ENCODE measurements at regions not wholly inside any gene's neighbourhood (a gene's known extent, or its start where the extent isn't known, plus 50 kb on each side); places are given as distances from the start of the nearest gene placed in this dataset.

DNA sequence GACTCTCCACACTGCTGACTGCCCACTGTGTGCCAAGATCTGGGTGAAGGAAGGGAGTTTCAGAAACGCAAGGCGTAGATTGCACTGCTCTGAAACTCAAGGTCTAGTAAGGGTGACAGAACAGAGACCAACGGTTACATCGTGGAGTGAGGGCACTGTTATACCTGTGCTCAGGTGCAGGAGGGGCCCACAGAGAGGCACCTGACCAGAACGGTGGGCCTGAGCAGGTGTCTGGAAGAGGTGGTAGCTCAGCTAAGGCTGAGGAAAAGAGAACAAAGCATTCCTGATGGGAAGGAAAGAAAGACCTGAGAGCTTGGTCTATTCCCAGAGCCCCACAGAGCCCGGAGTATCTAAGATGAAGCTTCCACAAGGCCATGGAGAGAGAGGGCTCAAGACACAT, 267.2 kb downstream of the MED10 start:
- H3K36me3 Mint-ChIP-seq (ENCODE audit: insufficient read depth in 1 of 3, low read depth in 3 of 3), result peaks cover 0 to 2% (median 0%) of the 10 kb centered on the region in 3 experiments; a peak in 1 of 7 replicates
- Histone ChIP-seq H3K23ac (ENCODE audit: insufficient read length, low read depth, low read length) (no peak overlapping the region), H4K8ac (replicated peaks; ENCODE audit: insufficient read length, low read depth, low read length) (no peak overlapping the region), H3K56ac (ENCODE audit: insufficient read length, low read depth, low read length) (no peak overlapping the region), H2BK5ac (ENCODE audit: insufficient read length, low read length) (no peak overlapping the region), H3K18ac (ENCODE audit: insufficient read length, low read depth, low read length) (no peak overlapping the region), H3K27ac (ENCODE audit: insufficient read length, low read depth, low read length) (no peak overlapping the region), H3K9me3 (ENCODE audit: control insufficient read depth, low read depth, low read length) (no peaks in the 10 kb centered on the region), H2BK120ac (ENCODE audit: low read depth, low read length, poor library complexity, severe bottlenecking) (no peak overlapping the region), H2BK15ac (ENCODE audit: low read depth, low read length) (no peak overlapping the region), H3K27me3 (ENCODE audit: insufficient read depth, low read length) (no peaks in the 10 kb centered on the region), H3K23me2 (ENCODE audit: insufficient read length, low read depth, low read length, poor library complexity, severe bottlenecking) (no peaks in the 10 kb centered on the region), H2BK20ac (ENCODE audit: low read depth, low read length, poor library complexity, severe bottlenecking) (no peak overlapping the region), H3K4me2 (ENCODE audit: insufficient read depth, insufficient read length, low read length) (no peak overlapping the region), H4K91ac (ENCODE audit: insufficient read length, low read depth, low read length) (no peak overlapping the region), H2AFZ (ENCODE audit: low read length) (no peak overlapping the region), H3K9ac (ENCODE audit: extremely low read depth, insufficient read length, low read length) (no peak overlapping the region), H4K20me1 (ENCODE audit: control insufficient read depth, insufficient read depth, insufficient read length) (no peaks in the 10 kb centered on the region), H3K14ac (ENCODE audit: insufficient read depth, low read length) (no peak overlapping the region), H3K4ac (ENCODE audit: low read depth, low read length) (no peak overlapping the region), H2AK5ac (ENCODE audit: insufficient read length, low read length) (no peak overlapping the region), H3K79me2 (ENCODE audit: insufficient read depth, low read length) (no peaks in the 10 kb centered on the region), H4K5ac (ENCODE audit: insufficient read length, low read depth, low read length) (no peak overlapping the region), H3K79me1 (ENCODE audit: insufficient read depth, low read depth, low read length, poor library complexity, severe bottlenecking) (no peaks in the 10 kb centered on the region), H2BK12ac (ENCODE audit: insufficient read length, low read depth, low read length) (no peak overlapping the region), H3T11ph (ENCODE audit: low read length) (no peak overlapping the region), H3K4me1 (ENCODE audit: insufficient read depth, low read length) (no peaks in the 10 kb centered on the region)
- no peak for DNase-seq
- peaks cover 5 to 12% of the 10 kb centered on the region in 2 experiments for H3K4me1 Mint-ChIP-seq
- H3K4me3 Mint-ChIP-seq, result no peak overlapping the region
- no CpG with 5 or more reads among the region's 6 CpGs for WGBS (ENCODE audit: extremely low coverage, insufficient read length, low lambda C conversion rate)
- H3K27ac Mint-ChIP-seq, result peak overlapping the region in 1 of 3 experiments; percentile 50; a peak in 1 of 7 replicates
- H3K9me3 Mint-ChIP-seq, result no peaks in the 10 kb centered on the region; a peak in 1 of 5 replicates
- no peak for TF ChIP-seq CTCF (conservative IDR thresholded peaks at IDR 0.05)
- H3K27me3 Mint-ChIP-seq (ENCODE audit: low read depth), result no peaks in the 10 kb centered on the region; the same call in 1 of the 2 replicates
